PC-9 (cell line): ENCODE measurements at regions not wholly inside any gene's neighbourhood (a gene's known extent, or its start where the extent isn't known, plus 50 kb on each side); places are given as distances from the start of the nearest gene placed in this dataset.

Experiments
- BruUV-seq: library from RNA; stranded (reverse); fragments of 400-500 nt; replicated peaks from 2 replicates; lab custom pipeline; 2021; lab: Mats Ljungman, UMichigan
- CTCF ChIA-PET: fragments of 300-600 bp; sonication (Branson Sonifier 250); formaldehyde crosslinking; loops from one replicate; lab custom pipeline; 2022; ENCODE audit warnings: antibody characterized with exemption; lab: Charles Lee
- POLR2A ChIA-PET: fragments of 300-600 bp; sonication (Branson Sonifier 250); formaldehyde crosslinking; loops from one replicate; lab custom pipeline; 2022; ENCODE audit warnings: antibody characterized with exemption; ENCODE audit not compliant: unreplicated experiment; lab: Charles Lee
- DNase-seq, 2 experiments: peaks; one replicate each; pipeline versions ENCODE4 v3.0.0 to v3.0.0-alpha.2; 2015 to 2022; ENCODE audit warnings: mixed read lengths in 1 of 2
- H2AFZ ChIP-seq: fragments of 200-600 bp; sonication (generic); 2 replicates; pipeline ENCODE4 v1.8.1; 2017; ENCODE audit warnings: antibody characterized with exemption
- H3F3A ChIP-seq: fragments of 200-600 bp; sonication (generic); 2 replicates; pipeline ENCODE4 v1.8.1; 2017; ENCODE audit warnings: antibody characterized with exemption, mild to moderate bottlenecking, low read depth; ENCODE audit not compliant: insufficient read depth
- H3K27ac ChIP-seq: fragments of 200-600 bp; sonication (generic); 2 replicates; pipeline ENCODE4 v1.6.1; 2016; ENCODE audit warnings: mixed run types
- H3K27me3 ChIP-seq: fragments of 200-600 bp; sonication (generic); 2 replicates; pipeline ENCODE4 v1.6.1; 2016; ENCODE audit warnings: low read depth, mixed run types; ENCODE audit not compliant: insufficient read depth
- H3K36me3 ChIP-seq: fragments of 200-600 bp; sonication (generic); 2 replicates; pipeline ENCODE4 v1.6.1; 2016; ENCODE audit warnings: low read depth, mixed run types
- H3K4me1 ChIP-seq: fragments of 200-600 bp; sonication (generic); replicated peaks from 2 replicates; pipeline ENCODE4 v1.6.1; 2016; ENCODE audit warnings: mixed run types; ENCODE audit not compliant: insufficient read depth
- H3K4me2 ChIP-seq: fragments of 200-600 bp; sonication (generic); 2 replicates; pipeline ENCODE4 v1.6.1; 2017; ENCODE audit warnings: mixed run types
- H3K4me3 ChIP-seq: fragments of 200-600 bp; sonication (generic); 2 replicates; pipeline ENCODE4 v1.6.1; 2016; ENCODE audit warnings: mixed run types
- H3K79me2 ChIP-seq: fragments of 200-600 bp; sonication (generic); 2 replicates; pipeline ENCODE4 v1.6.1; 2017; ENCODE audit warnings: low read depth, mixed run types
- H3K9me2 ChIP-seq: fragments of 200-600 bp; sonication (generic); 2 replicates; pipeline ENCODE4 v1.8.1; 2017; ENCODE audit warnings: mild to moderate bottlenecking; ENCODE audit not compliant: insufficient read depth
- H3K9me3 ChIP-seq: fragments of 200-600 bp; sonication (generic); 2 replicates; pipeline ENCODE4 v1.8.1; 2016; ENCODE audit warnings: low read depth; ENCODE audit not compliant: insufficient read depth
- H4K20me1 ChIP-seq: fragments of 200-600 bp; sonication (generic); 2 replicates; pipeline ENCODE4 v1.8.1; 2017; ENCODE audit not compliant: insufficient read depth
- EZH2 ChIP-seq: fragments of 200-600 bp; sonication (generic); IDR thresholded peaks from 2 replicates; pipeline ENCODE4 v1.8.0; 2017; ENCODE audit warnings: antibody characterized with exemption, low read depth
- intact Hi-C: fragments of 100-400 bp; cut with micrococcal nuclease; formaldehyde crosslinking; loops from one replicate; pipeline ENCODE4 v1.10.0; 2022; ENCODE audit not compliant: unreplicated experiment
- TF ChIP-seq, protein P1 (sequence below): fragments of 200-600 bp; sonication (generic); conservative IDR thresholded peaks from 2 replicates; pipeline ENCODE4 v1.6.1; 2017; ENCODE audit warnings: mixed run types, antibody characterized with exemption, mild to moderate bottlenecking, moderate library complexity

DNA sequence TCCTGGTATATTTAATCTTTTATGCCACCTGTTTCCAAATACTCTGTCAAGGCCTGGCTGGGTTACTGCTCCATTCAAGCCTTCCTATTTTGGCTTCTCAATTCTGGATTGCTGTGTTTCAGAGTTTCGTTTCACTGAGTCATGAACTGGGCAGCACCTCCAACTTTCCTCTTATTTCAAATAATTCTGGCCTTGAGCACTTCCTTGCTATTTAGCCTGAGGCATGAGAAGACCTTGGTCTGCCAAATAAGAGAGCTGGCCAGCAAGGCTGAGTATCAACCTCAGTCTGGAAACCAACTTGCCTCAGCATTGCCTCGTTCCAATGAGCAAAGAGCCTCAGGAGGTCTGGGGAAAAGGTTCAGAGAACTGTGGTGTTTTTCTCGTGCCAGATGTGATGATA lies 66.6 kb downstream of the TNFAIP3 start:
- no peaks in the 10 kb centered on the region for H3K9me2 ChIP-seq
- no TSS peak for BruUV-seq
- TF ChIP-seq EZH2, result no peak
- TF ChIP-seq, protein P1, sequence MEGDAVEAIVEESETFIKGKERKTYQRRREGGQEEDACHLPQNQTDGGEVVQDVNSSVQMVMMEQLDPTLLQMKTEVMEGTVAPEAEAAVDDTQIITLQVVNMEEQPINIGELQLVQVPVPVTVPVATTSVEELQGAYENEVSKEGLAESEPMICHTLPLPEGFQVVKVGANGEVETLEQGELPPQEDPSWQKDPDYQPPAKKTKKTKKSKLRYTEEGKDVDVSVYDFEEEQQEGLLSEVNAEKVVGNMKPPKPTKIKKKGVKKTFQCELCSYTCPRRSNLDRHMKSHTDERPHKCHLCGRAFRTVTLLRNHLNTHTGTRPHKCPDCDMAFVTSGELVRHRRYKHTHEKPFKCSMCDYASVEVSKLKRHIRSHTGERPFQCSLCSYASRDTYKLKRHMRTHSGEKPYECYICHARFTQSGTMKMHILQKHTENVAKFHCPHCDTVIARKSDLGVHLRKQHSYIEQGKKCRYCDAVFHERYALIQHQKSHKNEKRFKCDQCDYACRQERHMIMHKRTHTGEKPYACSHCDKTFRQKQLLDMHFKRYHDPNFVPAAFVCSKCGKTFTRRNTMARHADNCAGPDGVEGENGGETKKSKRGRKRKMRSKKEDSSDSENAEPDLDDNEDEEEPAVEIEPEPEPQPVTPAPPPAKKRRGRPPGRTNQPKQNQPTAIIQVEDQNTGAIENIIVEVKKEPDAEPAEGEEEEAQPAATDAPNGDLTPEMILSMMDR, result no peak
- H3K9me3 ChIP-seq, result peaks cover 29% of the 10 kb centered on the region
- POLR2A ChIA-PET, result interaction anchor here (0.6 kb wide), 2 partner anchors 150 to 1053 kb away, joined by 4 to 5 read pairs; no protein-coding TSS in a partner anchor
- no peaks in the 10 kb centered on the region for H3K27me3 ChIP-seq
- no peak overlapping the region for H3K4me3 ChIP-seq
- peak overlapping the region; percentile 62 for H2AFZ ChIP-seq
- H3F3A ChIP-seq, result peaks cover 11% of the 10 kb centered on the region
- no peaks in the 10 kb centered on the region for H3K79me2 ChIP-seq
- peak; percentile 27 to 86 for DNase-seq
- H4K20me1 ChIP-seq, result no peaks in the 10 kb centered on the region
- H3K36me3 ChIP-seq, result no peaks in the 10 kb centered on the region
- H3K4me1 ChIP-seq, result peaks cover 15% of the 10 kb centered on the region
- H3K4me2 ChIP-seq, result peak overlapping the region; percentile 42
- CTCF ChIA-PET, result no interaction called here
- intact Hi-C loops, result no loop called here
- H3K27ac ChIP-seq, result peak overlapping the region; percentile 74

DNA sequence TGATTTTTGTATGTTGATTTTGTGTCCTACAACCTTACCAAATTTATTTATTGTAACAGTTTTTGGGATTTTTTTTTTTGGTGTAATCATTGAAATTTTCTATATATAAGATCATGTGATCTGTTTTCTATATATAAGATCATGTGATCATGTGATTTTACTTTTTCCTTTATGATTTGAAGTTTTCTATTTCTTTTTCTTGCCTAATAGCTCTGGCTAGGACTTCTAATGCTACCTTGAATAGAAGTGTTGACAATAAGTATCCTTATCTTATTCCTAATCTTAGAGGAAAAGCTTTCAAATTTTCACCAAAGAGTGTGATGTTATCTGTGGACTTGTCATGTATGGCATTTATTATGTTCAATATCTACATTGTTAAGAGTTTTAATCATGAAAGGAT lies 69.7 kb downstream of the TNFAIP3 start:
- peaks cover 11% of the 10 kb centered on the region for H3F3A ChIP-seq
- no peak for DNase-seq
- intact Hi-C loops, result no loop called here
- H3K36me3 ChIP-seq, result no peaks in the 10 kb centered on the region
- H3K9me3 ChIP-seq, result peaks cover 32% of the 10 kb centered on the region
- H3K27ac ChIP-seq, result no peak overlapping the region
- no peak overlapping the region for H2AFZ ChIP-seq
- no peak overlapping the region; the same call in 1 of the 2 replicates for H3K4me3 ChIP-seq
- H3K79me2 ChIP-seq, result no peaks in the 10 kb centered on the region
- no peak for TF ChIP-seq EZH2
- TF ChIP-seq, protein P1, result no peak
- POLR2A ChIA-PET, result no interaction called here
- H4K20me1 ChIP-seq, result no peaks in the 10 kb centered on the region
- no peak overlapping the region for H3K4me2 ChIP-seq
- H3K4me1 ChIP-seq, result peaks cover 15% of the 10 kb centered on the region
- BruUV-seq, result no TSS peak
- H3K9me2 ChIP-seq, result no peaks in the 10 kb centered on the region
- CTCF ChIA-PET, result interaction anchor here (0.6 kb wide), 1 partner anchor 159 kb away, joined by 3 read pairs; no protein-coding TSS in a partner anchor
- H3K27me3 ChIP-seq, result no peaks in the 10 kb centered on the region

DNA sequence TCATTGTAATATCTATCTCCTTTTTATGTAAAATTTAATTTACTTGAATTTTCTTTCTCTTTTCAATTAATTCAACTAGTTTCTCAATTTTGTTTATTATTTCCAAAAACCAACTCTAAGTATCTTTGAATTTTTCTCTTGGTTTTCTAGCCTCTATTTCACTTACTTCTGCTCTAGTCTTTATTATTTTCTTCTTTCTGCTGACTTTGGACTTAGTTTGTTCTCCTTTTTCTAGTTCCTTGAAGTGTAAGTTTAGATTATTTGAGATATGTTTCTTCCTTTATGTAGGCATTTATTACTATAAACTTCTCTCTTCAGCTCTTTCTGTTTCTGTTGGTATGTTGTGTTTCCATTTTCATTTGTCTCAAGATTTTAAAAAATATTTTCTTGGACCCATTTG lies 70.8 kb downstream of the TNFAIP3 start:
- Histone ChIP-seq H3K36me3 (no peaks in the 10 kb centered on the region), H3K9me2 (no peaks in the 10 kb centered on the region), H3K4me3 (no peak overlapping the region), H3K27ac (no peak overlapping the region), H3K9me3 (peaks cover 28% of the 10 kb centered on the region), H3K4me1 (peaks cover 15% of the 10 kb centered on the region), H4K20me1 (no peaks in the 10 kb centered on the region), H3K79me2 (no peaks in the 10 kb centered on the region), H2AFZ (no peak overlapping the region), H3K27me3 (no peaks in the 10 kb centered on the region), H3F3A (peaks cover 11% of the 10 kb centered on the region), H3K4me2 (no peak overlapping the region)
- ChIA-PET CTCF (no interaction called here), POLR2A (no interaction called here)
- TF ChIP-seq EZH2, result no peak
- TF ChIP-seq, protein P1, result no peak
- no peak for DNase-seq
- no TSS peak for BruUV-seq
- intact Hi-C loops, result no loop called here
